Memory B cell (primary cell): ENCODE measurements at regions not wholly inside any gene's neighbourhood (a gene's known extent, or its start where the extent isn't known, plus 50 kb on each side); places are given as distances from the start of the nearest gene placed in this dataset.

Source experiments
- ATAC-seq: fragments of 150-1000 bp; cut with Tn5 transposase; 2 replicates; pipeline ENCODE4 v1.10.0; 2021; ENCODE audit warnings: low read depth, mild to moderate bottlenecking, moderate library complexity
- DNase-seq, 2 donors: peaks; one replicate each; pipeline ENCODE4 v3.0.0; 2022; ENCODE audit warnings: low spot score in 2 of 2
- H3K27ac Mint-ChIP-seq: one replicate; pipeline ENCODE4 v1.8.0; 2022; ENCODE audit warnings: mild to moderate bottlenecking, moderate library complexity, mixed read lengths
- H3K27me3 Mint-ChIP-seq: one replicate; pipeline ENCODE4 v1.8.0; 2022; ENCODE audit warnings: mixed read lengths
- H3K36me3 Mint-ChIP-seq: one replicate; pipeline ENCODE4 v1.8.0; 2022; ENCODE audit warnings: mild to moderate bottlenecking, mixed read lengths
- H3K4me1 Mint-ChIP-seq: one replicate; pipeline ENCODE4 v1.8.0; 2022; ENCODE audit warnings: mixed read lengths
- H3K4me3 Mint-ChIP-seq: one replicate; pipeline ENCODE4 v1.8.0; 2022; ENCODE audit warnings: mild to moderate bottlenecking, moderate library complexity, mixed read lengths
- H3K9me3 Mint-ChIP-seq: one replicate; pipeline ENCODE4 v1.8.0; 2022; ENCODE audit warnings: mixed read lengths

DNA sequence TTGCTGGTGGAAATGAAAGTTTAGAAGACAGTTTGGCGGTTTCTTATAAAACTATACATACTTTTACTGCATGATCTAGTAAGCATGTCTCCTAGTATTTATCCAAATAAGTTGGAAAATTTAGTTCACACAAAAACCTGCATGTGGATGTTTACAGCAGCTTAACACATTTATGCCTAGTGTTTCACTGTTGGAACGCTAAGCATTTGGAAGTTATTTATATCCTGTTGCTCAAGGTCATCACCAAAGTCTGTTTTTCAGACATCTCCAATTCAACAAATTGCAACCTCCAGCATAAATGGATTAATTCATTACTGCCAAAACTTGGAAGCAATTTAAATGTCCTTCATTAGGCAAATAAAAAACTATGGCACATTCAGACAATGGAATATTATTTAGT is 461.8 kb downstream of the SUCLA2 start:
- DNase-seq (no peak), ATAC-seq (no peak)
- Mint-ChIP-seq H3K9me3 (peaks cover 5% of the 10 kb centered on the region), H3K27ac (no peak overlapping the region), H3K4me3 (no peak overlapping the region), H3K36me3 (no peaks in the 10 kb centered on the region), H3K27me3 (no peaks in the 10 kb centered on the region), H3K4me1 (no peaks in the 10 kb centered on the region)

DNA sequence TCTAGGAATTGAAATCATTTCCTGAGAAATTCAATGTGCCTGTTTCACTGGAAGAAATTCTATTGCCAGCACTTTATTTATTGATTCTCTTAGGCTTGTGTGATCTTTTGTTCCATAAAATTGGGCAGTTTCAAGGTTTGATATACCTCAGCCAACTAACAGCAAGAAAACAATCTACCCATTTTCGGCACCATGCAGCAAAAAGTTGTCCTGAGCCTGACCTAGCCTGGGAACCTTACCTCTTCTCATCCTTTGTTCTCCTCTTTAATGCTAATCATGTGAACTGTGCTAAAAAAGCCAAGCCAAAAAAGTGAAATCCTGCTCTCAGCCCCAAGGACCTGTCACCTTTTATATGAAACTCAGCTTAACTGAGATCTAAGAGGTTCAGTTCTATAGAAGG is 477.3 kb downstream of the SUCLA2 start:
- no peak overlapping the region for H3K27ac Mint-ChIP-seq
- no peaks in the 10 kb centered on the region for H3K4me1 Mint-ChIP-seq
- H3K36me3 Mint-ChIP-seq, result no peaks in the 10 kb centered on the region
- H3K4me3 Mint-ChIP-seq, result no peak overlapping the region
- DNase-seq (no peak), ATAC-seq (no peak)
- no peaks in the 10 kb centered on the region for H3K9me3 Mint-ChIP-seq
- H3K27me3 Mint-ChIP-seq, result no peaks in the 10 kb centered on the region

DNA sequence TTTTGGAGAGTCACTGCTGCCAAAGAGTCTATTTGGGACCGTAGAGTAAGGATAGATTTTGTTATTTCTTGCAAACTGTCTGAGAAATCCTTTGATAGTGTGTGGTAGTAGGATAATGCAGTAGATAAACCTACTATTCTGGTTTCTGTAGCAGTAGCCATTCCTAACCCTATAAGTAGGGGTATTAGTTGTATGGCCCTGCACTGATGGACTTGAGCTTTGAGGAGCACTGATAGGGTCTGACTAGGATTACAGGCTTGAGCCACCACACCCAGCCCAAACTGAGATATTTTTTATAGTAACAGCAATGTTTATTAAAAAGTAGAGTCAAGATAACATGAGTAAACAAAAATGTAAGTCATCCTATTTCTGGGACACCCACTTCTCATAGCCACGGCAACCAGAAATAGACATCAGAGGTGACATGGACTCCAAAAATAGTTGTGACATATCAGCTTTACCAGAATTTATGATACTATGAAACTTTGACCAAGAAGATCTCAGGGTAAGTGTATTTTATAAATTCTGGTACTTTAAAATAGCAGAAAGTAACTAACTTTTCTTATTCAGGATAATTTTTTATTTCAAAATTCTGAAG is 479.1 kb downstream of the SUCLA2 start:
- no peak overlapping the region for H3K27ac Mint-ChIP-seq
- no peaks in the 10 kb centered on the region for H3K27me3 Mint-ChIP-seq
- no peaks in the 10 kb centered on the region for H3K36me3 Mint-ChIP-seq
- no peaks in the 10 kb centered on the region for H3K9me3 Mint-ChIP-seq
- no peak overlapping the region for H3K4me3 Mint-ChIP-seq
- no peaks in the 10 kb centered on the region for H3K4me1 Mint-ChIP-seq
- ATAC-seq, result no peak
- no peak for DNase-seq

DNA sequence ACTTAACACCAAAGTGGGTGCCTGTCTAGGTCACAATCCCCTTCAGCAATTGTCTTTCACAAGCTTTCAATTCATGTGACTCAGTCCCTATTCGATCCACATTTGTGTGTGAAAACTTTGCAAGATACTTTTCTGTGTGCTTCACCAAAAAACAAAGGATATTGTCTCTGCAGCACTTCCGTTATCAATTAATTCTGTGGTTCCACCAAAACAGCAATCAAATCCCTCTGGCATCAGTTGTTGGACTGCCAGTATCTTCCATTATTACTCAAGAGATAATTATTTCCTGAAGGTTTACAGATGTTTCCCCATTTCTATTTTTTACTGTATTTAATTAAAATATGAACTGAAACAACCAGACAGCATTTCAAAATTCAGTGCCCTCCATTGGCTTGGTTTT is 481.4 kb downstream of the SUCLA2 start:
- no peaks in the 10 kb centered on the region for H3K27me3 Mint-ChIP-seq
- H3K36me3 Mint-ChIP-seq, result no peaks in the 10 kb centered on the region
- ATAC-seq (no peak), DNase-seq (no peak)
- H3K4me3 Mint-ChIP-seq, result no peak overlapping the region
- no peaks in the 10 kb centered on the region for H3K4me1 Mint-ChIP-seq
- no peak overlapping the region for H3K27ac Mint-ChIP-seq
- peaks cover 3% of the 10 kb centered on the region for H3K9me3 Mint-ChIP-seq

DNA sequence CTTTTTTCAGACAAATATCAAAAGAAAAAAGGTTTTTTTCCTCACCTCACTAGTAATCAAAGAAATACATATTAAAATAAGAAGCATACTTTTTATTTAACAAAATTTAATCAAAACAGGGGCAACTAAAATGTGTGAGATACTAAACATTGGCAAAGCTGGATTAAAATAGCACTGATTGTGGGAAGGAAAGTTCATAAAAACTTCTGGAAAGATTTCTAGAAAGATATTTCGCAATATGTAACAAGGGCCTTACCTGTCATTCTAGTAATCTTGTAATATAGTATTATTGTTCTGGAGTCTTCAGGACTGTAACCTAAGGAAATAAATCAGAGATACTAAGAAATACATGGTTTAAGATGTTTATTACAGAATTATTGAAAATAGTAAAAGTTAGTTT is 482.5 kb downstream of the SUCLA2 start:
- Mint-ChIP-seq H3K36me3 (no peaks in the 10 kb centered on the region), H3K9me3 (peaks cover 3% of the 10 kb centered on the region), H3K4me1 (no peaks in the 10 kb centered on the region), H3K4me3 (no peak overlapping the region), H3K27me3 (no peaks in the 10 kb centered on the region), H3K27ac (no peak overlapping the region)
- DNase-seq, result no peak
- ATAC-seq, result no peak

DNA sequence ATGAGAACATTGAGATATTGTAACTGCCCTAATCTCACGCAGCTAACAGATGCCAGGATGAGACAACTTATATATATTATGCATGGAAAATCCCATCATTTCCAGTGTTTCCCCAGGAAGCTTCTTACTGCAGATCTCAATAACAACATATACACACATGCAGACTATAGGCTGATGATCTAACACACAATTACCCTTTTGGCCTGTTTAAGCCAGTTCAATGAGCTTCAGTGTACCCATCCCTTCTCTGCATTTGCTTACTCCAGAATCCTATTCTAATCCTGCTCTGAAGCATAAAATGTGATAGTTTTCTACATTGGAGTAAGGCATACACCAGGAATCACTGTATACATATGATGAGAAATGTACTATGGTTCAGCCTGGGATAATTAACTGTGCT is 489.4 kb downstream of the SUCLA2 start:
- no peaks in the 10 kb centered on the region for H3K36me3 Mint-ChIP-seq
- no peak overlapping the region for H3K27ac Mint-ChIP-seq
- no peak overlapping the region for H3K4me3 Mint-ChIP-seq
- no peaks in the 10 kb centered on the region for H3K4me1 Mint-ChIP-seq
- peaks cover 2% of the 10 kb centered on the region for H3K27me3 Mint-ChIP-seq
- ATAC-seq (no peak), DNase-seq (no peak)
- H3K9me3 Mint-ChIP-seq, result peaks cover 3% of the 10 kb centered on the region

DNA sequence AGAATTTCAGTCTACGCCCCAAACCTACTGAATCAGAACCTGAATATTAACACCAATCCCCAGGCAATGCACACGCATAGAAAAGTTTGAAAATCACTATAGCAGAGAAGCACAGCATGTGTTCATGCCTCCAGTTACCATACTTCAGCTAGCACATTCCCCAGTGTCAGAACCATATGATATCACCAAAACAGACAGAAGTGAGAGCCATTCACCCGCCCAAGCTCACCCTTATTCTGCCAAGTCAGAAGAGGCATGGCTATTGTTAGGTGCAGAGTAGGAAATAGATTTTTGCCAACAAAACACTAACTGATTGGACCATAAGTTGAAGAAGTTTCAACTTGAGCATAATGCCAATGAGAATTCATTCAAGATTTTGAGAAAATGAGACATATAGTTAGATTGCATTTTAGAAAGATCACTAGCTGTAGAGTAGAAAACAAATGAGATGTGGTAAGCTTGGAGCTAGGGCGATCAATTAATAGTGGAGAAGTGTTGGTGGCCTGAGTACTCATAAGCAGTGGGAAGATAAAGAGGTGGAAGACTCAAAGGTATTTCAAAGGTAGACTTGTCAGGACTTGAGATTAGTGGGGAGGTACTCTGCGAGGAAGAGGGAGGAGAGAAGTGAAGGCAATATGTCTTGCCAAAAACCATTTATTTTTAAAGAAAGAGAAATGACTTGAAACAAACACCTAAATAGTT is 492.4 kb downstream of the SUCLA2 start:
- peaks cover 2% of the 10 kb centered on the region for H3K27me3 Mint-ChIP-seq
- no peaks in the 10 kb centered on the region for H3K9me3 Mint-ChIP-seq
- no peak overlapping the region for H3K27ac Mint-ChIP-seq
- no peaks in the 10 kb centered on the region for H3K36me3 Mint-ChIP-seq
- H3K4me1 Mint-ChIP-seq, result no peaks in the 10 kb centered on the region
- H3K4me3 Mint-ChIP-seq, result no peak overlapping the region
- ATAC-seq (no peak), DNase-seq (no peak)

DNA sequence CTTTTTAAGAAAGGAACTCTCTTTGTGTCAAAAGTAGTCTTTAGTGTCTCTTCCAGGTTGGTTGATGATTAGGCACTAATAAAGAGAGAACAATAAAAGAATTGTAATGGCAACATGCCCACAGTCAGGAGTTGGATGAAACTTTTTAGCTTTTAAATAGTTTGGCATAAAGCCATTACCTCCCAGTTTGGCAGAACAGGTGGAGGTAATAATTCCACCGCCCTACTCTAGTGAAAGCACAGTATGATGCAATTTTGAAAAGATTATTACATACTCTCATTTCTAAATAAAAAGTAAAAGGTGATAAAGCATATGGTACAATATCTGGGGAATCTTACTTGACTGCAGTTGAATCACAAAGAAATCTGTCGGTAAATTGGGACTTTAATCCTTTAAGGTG is 497.6 kb downstream of the SUCLA2 start:
- Mint-ChIP-seq H3K36me3 (no peaks in the 10 kb centered on the region), H3K9me3 (no peaks in the 10 kb centered on the region), H3K27ac (no peak overlapping the region), H3K4me1 (peaks cover under 1% of the 10 kb centered on the region), H3K4me3 (no peak overlapping the region), H3K27me3 (peaks cover 6% of the 10 kb centered on the region)
- no peak for ATAC-seq
- DNase-seq, result no peak

DNA sequence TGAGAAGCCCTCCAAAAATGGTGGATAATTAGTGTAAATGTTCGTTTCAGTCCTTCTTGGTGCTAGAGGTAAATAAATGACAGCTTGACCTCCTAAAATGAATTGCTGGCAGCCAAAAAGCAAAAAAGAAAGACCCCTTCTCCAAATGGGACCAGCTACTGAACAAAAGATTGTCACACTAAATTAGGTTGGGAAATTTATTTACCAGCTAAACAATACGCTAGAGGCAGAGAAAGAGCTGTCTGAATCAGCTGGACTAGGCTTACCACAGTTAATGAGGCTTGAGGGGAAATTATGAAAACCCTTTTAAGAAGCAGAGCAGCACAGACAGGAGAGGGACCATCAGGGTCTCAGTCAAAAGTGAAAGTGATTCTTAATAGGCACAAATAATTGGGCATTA is 498.9 kb downstream of the SUCLA2 start:
- no peak overlapping the region for H3K4me3 Mint-ChIP-seq

DNA sequence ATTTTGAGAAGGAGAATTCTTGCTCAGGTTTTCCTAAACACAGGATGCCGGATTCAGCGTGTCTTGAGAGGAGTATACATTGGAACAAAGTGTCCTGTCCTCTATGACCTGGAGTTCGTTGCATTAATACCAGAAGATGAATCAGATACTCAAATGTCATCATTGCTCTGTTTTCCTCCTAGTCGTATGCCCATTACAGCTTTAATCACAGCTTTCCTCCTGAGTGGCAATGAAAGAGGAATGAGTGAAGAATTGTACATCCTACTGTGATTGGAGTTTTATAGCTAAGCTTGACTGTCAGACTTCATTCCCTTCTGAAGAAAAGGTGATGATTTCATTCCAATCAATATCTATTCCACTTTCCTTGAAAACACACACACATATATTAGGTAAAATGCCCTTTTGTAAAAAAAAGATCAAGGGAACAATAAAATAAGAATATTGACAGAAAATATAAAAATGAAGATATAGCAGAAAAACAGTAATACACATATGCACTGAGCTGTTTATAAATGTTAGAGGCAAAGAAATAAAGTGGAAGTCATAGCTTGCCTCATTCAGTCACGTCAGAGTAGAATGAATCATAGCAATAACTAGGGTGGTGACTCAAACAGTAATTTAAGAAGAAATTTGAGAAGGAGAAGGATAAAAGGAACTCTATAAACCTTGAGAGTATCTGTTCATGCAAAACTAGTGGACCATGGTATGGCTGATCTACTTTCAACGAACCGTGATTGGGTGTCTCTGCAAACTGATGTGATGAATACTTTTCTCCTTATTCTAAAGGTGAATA is 501.5 kb downstream of the SUCLA2 start:
- no peak for ATAC-seq
- H3K9me3 Mint-ChIP-seq, result no peaks in the 10 kb centered on the region
- H3K27ac Mint-ChIP-seq, result no peak overlapping the region
- H3K36me3 Mint-ChIP-seq, result no peaks in the 10 kb centered on the region
- no peak for DNase-seq
- peaks cover 8% of the 10 kb centered on the region for H3K27me3 Mint-ChIP-seq
- no peak overlapping the region for H3K4me3 Mint-ChIP-seq
- peaks cover 7% of the 10 kb centered on the region for H3K4me1 Mint-ChIP-seq

More for the DNA sequence above, 498.9 kb downstream of the SUCLA2 start:
- Mint-ChIP-seq H3K27me3 (peaks cover 6% of the 10 kb centered on the region), H3K27ac (no peak overlapping the region), H3K36me3 (no peaks in the 10 kb centered on the region), H3K9me3 (no peaks in the 10 kb centered on the region), H3K4me1 (peaks cover 7% of the 10 kb centered on the region)
- DNase-seq (no peak), ATAC-seq (no peak)

DNA sequence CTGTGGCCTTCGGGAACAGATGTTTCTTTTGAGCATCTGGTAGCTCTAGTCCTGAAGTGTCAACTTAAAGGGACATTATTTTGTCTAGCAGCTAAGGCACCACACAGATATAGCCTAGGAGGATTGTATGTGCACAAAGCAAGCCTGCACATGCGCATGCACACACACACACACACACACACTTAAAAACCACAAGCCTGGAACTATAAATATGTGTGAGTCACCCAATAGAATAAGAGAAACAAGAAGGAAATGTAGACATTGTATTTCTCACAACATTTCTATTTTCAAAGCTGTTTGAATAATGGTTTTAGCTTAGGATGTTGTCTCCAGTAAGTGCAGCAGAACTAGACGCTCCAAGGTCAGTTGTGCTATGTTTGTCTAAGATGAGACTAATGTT is 516.5 kb downstream of the SUCLA2 start:
- ATAC-seq, result no peak
- DNase-seq, result no peak

DNA sequence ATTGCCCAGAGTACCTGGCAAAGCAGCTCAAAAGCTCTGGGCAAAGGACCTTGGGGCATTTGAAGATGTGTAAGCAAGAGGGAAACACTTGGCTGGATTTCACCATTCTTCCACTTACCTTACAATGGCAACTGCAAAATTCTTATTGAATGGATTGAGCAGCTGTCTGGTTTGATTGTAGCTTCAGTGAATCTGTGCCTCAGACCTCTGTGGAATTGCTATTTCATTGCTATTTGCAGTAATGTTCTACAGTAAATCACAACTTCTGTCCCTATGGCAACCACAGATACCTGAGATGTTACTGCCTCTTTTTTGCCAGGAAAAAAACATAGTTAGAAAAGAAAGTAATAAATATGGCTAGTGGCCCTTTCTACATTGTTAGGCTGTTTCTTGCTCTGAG is 519.5 kb downstream of the SUCLA2 start:
- H3K4me1 Mint-ChIP-seq, result peaks cover 3% of the 10 kb centered on the region
- no peaks in the 10 kb centered on the region for H3K27me3 Mint-ChIP-seq
- H3K9me3 Mint-ChIP-seq, result peaks cover 2% of the 10 kb centered on the region
- no peak overlapping the region for H3K27ac Mint-ChIP-seq
- no peaks in the 10 kb centered on the region for H3K36me3 Mint-ChIP-seq
- H3K4me3 Mint-ChIP-seq, result no peak overlapping the region
- no peak for DNase-seq
- no peak for ATAC-seq

More for the DNA sequence above, 516.5 kb downstream of the SUCLA2 start:
- H3K27ac Mint-ChIP-seq, result no peak overlapping the region
- no peaks in the 10 kb centered on the region for H3K27me3 Mint-ChIP-seq
- H3K36me3 Mint-ChIP-seq, result no peaks in the 10 kb centered on the region
- H3K9me3 Mint-ChIP-seq, result no peaks in the 10 kb centered on the region
- H3K4me1 Mint-ChIP-seq, result peaks cover 3% of the 10 kb centered on the region
- no peak overlapping the region for H3K4me3 Mint-ChIP-seq

DNA sequence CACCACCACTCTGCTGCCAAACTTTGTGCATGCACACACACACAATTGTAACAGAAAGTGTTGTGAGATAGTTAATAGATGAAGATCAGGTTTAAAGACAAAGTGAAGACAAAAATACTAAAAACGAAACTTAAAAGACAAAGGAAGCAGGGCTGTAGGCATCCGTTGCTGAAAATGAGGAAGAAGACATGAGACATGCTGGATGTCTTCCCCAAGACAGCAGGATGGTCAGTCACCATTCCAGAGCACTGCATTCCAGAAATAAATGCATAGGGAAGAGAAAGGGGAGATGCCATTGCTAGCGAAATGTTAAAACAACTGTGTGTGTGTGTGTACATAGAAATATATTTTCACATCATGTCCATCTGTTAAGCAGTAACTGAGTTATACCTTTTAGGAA is 520.1 kb downstream of the SUCLA2 start:
- no peak for DNase-seq
- Mint-ChIP-seq H3K27ac (no peak overlapping the region), H3K27me3 (no peaks in the 10 kb centered on the region), H3K36me3 (no peaks in the 10 kb centered on the region), H3K4me1 (peaks cover 3% of the 10 kb centered on the region), H3K9me3 (peaks cover 2% of the 10 kb centered on the region), H3K4me3 (no peak overlapping the region)
- no peak for ATAC-seq

DNA sequence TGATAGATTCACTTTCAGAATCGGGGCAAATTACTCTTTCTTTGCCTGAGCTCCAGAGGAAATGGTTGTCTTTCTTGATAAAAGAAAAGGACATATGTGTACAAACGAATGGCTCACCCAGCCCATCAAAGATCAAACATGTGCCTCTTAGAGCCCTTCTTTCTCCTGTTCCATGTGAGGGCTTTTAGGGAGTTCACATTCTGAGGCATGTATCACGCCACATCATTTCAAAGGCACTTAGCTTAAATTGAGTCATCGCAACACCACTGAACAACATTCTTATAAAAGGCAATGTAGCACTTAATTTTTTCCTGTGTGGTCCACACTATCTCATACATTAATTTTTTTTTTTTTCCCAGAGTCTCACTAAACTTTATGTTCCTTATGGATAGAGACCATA is 521.0 kb downstream of the SUCLA2 start:
- Mint-ChIP-seq H3K4me3 (no peak overlapping the region), H3K27ac (no peak overlapping the region), H3K36me3 (no peaks in the 10 kb centered on the region), H3K9me3 (peaks cover 2% of the 10 kb centered on the region), H3K4me1 (peaks cover 3% of the 10 kb centered on the region), H3K27me3 (no peaks in the 10 kb centered on the region)
- ATAC-seq, result no peak
- no peak for DNase-seq
